Gastrocnemius medialis (tissue), 4 donors: ENCODE measurements at regions not wholly inside any gene's neighbourhood (a gene's known extent, or its start where the extent isn't known, plus 50 kb on each side); places are given as distances from the start of the nearest gene placed in this dataset.

ENCODE experiments used
- ATAC-seq, 2 donors: fragments of 150-250 bp; one replicate each; pipeline ENCODE4 v1.9.1; 2016
- DNase-seq, 2 donors: peaks; one replicate each; pipeline ENCODE4 v3.0.0-alpha.2; 2019
- H3K27ac ChIP-seq, 4 donors: fragments of 200-600 bp; sonication (generic); 1 replicate in 1 of 4; 2 replicates in 3 of 4; pipeline ENCODE4 v1.5.1; 2016 to 2018; ENCODE audit warnings: mild to moderate bottlenecking in 2 of 4, moderate library complexity in 1 of 4
- H3K27me3 ChIP-seq, 3 donors: fragments of 200-600 bp; sonication (generic) in 2 of 3; 1 replicate in 1 of 3; 2 replicates in 2 of 3; pipeline versions ENCODE4 v1.5.1 to v1.6.0; 2016 to 2019; ENCODE audit warnings: mild to moderate bottlenecking in 1 of 3, moderate library complexity in 1 of 3
- H3K36me3 ChIP-seq, 2 donors: fragments of 200-600 bp; sonication (generic) in 1 of 2; one replicate each; pipeline ENCODE4 v1.5.1; 2017 to 2018
- H3K4me1 ChIP-seq, 2 donors: fragments of 200-600 bp; sonication (generic) in 1 of 2; one replicate each; pipeline ENCODE4 v1.5.1; 2016 to 2017; ENCODE audit warnings: mild to moderate bottlenecking in 2 of 2
- H3K4me3 ChIP-seq, 4 donors: fragments of 200-600 bp; sonication (generic) in 3 of 4; 1 replicate in 1 of 4; 2 replicates in 3 of 4; pipeline ENCODE4 v1.5.1; 2016 to 2019; ENCODE audit warnings: mild to moderate bottlenecking in 2 of 4
- H3K9me3 ChIP-seq, 3 donors: fragments of 200-600 bp; sonication (generic) in 2 of 3; 1 replicate in 1 of 3; 2 replicates in 2 of 3; pipeline ENCODE4 v1.5.1; 2016 to 2019
- POLR2A ChIP-seq, 2 donors: fragments of 450-650 bp; IDR thresholded peaks; one replicate each; pipeline ENCODE4 v1.6.1; 2017; ENCODE audit warnings: antibody characterized with exemption in 2 of 2, mild to moderate bottlenecking in 2 of 2, moderate library complexity in 2 of 2
- in situ Hi-C, 4 donors: fragments of 200-750 bp; cut with MboI; loops; one replicate each; pipeline versions ENCODE4 v1.15.0 to v1.8.0; 2017; ENCODE audit warnings: low sequenced_read_pairs in 4 of 4
- intact Hi-C: fragments of 100-400 bp; cut with DNase I; formaldehyde crosslinking; loops from one replicate; pipeline ENCODE4 v1.15.1; 2023; ENCODE audit warnings: low total_unique reads
- TF ChIP-seq, protein P1 (sequence below), 5 experiments: fragments of 450-650 bp in 3 of 5; fragments of 200-600 bp in 2 of 5; sonication (generic) in 2 of 5; IDR thresholded peaks in 4 of 5; conservative IDR thresholded peaks in 1 of 5; 1 replicate in 4 of 5; 2 replicates in 1 of 5; pipeline ENCODE4 v1.5.1; 2016 to 2019; ENCODE audit warnings: antibody characterized with exemption in 5 of 5, mild to moderate bottlenecking in 3 of 5, moderate library complexity in 3 of 5

DNA sequence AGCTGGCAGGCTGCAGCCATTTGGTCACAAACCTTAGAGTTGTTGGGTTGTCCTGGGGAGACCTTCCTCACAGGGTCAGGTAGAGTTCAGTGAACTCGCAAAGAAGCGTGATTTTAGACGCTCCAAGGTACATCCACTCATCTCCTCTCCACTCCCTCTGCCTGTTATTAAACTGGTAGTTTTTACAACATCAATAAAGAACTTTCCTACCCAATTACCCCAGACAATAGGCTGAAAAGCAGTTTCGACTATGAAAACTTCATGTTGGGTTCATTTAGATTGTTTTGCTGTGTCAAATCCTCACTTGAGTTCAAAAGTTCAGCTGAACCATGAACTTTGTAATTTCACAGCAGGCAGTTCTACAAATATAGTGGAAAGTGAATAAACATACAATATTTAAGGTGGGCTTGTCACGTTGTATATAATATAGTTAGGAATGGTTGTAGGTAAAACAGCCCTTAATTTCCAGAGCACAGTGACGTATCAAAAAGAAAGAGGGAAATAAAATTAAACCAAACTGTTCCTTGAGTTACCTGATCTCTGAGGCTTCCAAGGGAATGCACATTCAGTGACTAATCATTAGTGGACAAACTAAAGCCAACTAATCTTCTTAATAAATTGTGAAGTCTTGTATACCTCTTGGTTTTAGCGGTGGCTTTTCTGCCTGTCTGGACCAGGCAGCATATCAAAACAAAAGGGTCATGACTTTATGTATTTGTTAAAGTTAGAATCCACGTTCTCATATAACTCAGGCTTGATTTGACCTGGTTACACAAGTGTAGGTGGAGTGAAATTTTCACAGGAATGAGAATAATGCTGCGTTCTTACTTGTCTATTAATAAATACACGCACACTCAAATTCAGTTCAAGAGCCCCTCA, 100.5 kb downstream of the CYP26A1 start:
- no peak for DNase-seq
- intact Hi-C loops: no loop called here
- Histone ChIP-seq H3K27ac (no peak overlapping the region), H3K36me3 (no peaks in the 10 kb centered on the region), H3K9me3 (no peaks in the 10 kb centered on the region), H3K27me3 (no peaks in the 10 kb centered on the region), H3K4me1 (no peaks in the 10 kb centered on the region), H3K4me3 (no peak overlapping the region)
- ATAC-seq: no peak
- in situ Hi-C loops: no loop called here
- TF ChIP-seq POLR2A (IDR thresholded peaks at IDR 0.05): no peak
- TF ChIP-seq, protein P1, sequence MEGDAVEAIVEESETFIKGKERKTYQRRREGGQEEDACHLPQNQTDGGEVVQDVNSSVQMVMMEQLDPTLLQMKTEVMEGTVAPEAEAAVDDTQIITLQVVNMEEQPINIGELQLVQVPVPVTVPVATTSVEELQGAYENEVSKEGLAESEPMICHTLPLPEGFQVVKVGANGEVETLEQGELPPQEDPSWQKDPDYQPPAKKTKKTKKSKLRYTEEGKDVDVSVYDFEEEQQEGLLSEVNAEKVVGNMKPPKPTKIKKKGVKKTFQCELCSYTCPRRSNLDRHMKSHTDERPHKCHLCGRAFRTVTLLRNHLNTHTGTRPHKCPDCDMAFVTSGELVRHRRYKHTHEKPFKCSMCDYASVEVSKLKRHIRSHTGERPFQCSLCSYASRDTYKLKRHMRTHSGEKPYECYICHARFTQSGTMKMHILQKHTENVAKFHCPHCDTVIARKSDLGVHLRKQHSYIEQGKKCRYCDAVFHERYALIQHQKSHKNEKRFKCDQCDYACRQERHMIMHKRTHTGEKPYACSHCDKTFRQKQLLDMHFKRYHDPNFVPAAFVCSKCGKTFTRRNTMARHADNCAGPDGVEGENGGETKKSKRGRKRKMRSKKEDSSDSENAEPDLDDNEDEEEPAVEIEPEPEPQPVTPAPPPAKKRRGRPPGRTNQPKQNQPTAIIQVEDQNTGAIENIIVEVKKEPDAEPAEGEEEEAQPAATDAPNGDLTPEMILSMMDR (IDR thresholded peaks at IDR 0.05 in 4 of 5, conservative IDR thresholded peaks at IDR 0.05 in 1 of 5): no peak

DNA sequence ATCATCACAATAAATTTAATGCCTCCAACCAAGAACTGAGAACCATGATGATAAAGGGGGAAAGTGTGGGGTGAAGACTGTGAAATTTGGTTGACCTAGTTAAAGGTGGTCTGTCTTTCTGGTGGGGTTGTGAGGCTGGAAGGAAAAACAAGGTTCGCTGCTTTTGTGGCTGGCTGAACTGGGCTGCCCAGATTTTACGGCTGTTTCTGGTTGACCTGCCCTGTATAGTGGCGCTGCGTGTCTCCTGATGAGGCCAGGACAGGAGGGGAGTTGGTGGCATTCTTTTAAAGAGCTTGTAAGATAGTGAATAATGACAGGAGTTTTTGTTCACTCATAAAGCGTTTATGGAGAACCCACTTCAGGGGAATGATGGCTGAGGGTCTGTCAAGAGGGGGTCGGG, 101.8 kb downstream of the CYP26A1 start:
- Histone ChIP-seq H3K4me1 (no peaks in the 10 kb centered on the region), H3K36me3 (no peaks in the 10 kb centered on the region), H3K27ac (no peak overlapping the region), H3K4me3 (no peak overlapping the region), H3K27me3 (no peaks in the 10 kb centered on the region), H3K9me3 (no peaks in the 10 kb centered on the region)
- ATAC-seq (no peak), DNase-seq (no peak)
- intact Hi-C loops: no loop called here
- in situ Hi-C loops: no loop called here
- TF ChIP-seq, protein P1 (IDR thresholded peaks at IDR 0.05 in 4 of 5, conservative IDR thresholded peaks at IDR 0.05 in 1 of 5): no peak
- no peak for TF ChIP-seq POLR2A (IDR thresholded peaks at IDR 0.05)

DNA sequence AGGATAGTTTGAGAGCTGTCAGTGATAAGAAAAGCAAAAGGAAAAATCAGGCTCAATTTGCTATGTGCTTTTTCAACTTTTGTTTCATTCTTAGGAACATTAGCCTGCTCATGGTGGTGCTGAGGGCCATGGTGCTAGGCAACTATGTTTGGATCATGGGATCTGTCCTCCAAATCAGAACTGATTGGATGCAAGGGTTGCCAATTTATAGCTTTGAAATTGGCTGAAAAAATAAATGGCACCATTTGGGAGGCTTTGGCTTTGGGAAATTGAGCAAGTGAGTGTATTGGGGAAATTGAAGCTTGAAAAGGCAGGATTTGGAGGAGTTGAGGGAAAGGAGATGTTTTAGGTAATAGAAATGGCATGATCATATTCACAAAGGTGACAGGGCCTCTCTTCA, 103.8 kb downstream of the CYP26A1 start:
- no peak overlapping the region for H3K27ac ChIP-seq
- no peaks in the 10 kb centered on the region for H3K9me3 ChIP-seq
- H3K36me3 ChIP-seq: no peaks in the 10 kb centered on the region
- ATAC-seq (no peak), DNase-seq (no peak)
- intact Hi-C loops: no loop called here
- no peak for TF ChIP-seq POLR2A (IDR thresholded peaks at IDR 0.05)
- TF ChIP-seq, protein P1 (IDR thresholded peaks at IDR 0.05 in 4 of 5, conservative IDR thresholded peaks at IDR 0.05 in 1 of 5): no peak
- no peaks in the 10 kb centered on the region for H3K4me1 ChIP-seq
- no peaks in the 10 kb centered on the region for H3K27me3 ChIP-seq
- in situ Hi-C loops: no loop called here
- no peak overlapping the region for H3K4me3 ChIP-seq

DNA sequence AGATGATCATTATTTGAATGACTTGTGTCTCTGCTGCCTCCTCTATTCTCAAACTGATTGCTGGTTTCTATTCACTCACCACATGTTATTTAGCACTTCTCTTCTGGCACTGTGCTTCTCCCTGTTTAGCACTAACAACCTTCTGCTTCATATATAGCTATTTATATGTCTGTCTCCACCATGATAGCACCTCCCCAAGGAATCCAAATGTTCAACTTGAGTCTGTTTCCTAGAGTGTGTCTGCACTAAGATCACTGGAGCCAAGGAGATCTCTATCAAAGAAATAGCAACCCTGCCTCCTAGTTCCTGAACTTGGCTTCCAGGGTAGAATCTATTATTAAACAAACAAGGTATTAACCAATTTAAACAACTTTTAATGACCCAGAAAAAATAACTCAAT, 104.5 kb downstream of the CYP26A1 start:
- ATAC-seq (no peak), DNase-seq (no peak)
- Histone ChIP-seq H3K36me3 (no peaks in the 10 kb centered on the region), H3K4me1 (no peaks in the 10 kb centered on the region), H3K9me3 (no peaks in the 10 kb centered on the region), H3K27me3 (no peaks in the 10 kb centered on the region), H3K4me3 (no peak overlapping the region), H3K27ac (no peak overlapping the region)
- TF ChIP-seq, protein P1 (IDR thresholded peaks at IDR 0.05 in 4 of 5, conservative IDR thresholded peaks at IDR 0.05 in 1 of 5): no peak
- TF ChIP-seq POLR2A (IDR thresholded peaks at IDR 0.05): no peak
- intact Hi-C loops: no loop called here
- in situ Hi-C loops: no loop called here
